HEK293 (cell line): ENCODE measurements at regions not wholly inside any gene's neighbourhood (a gene's known extent, or its start where the extent isn't known, plus 50 kb on each side); places are given as distances from the start of the nearest gene placed in this dataset.

Experiments used
- CTCF ChIA-PET: fragments of 350-600 bp; formaldehyde crosslinking; extraction: SDS; loops from one replicate; lab custom pipeline; 2021; ENCODE audit warnings: antibody characterized with exemption; lab: Yijun Ruan, JAX
- POLR2A ChIA-PET: fragments of 300-600 bp; formaldehyde crosslinking; extraction: SDS; loops from one replicate; lab custom pipeline; 2020; ENCODE audit warnings: antibody characterized with exemption, inconsistent platforms; lab: Yijun Ruan, JAX
- H3K27ac ChIP-seq: fragments of 200-500 bp; sonication (Bioruptor generic); 2 replicates; pipeline ENCODE4 v1.5.1; 2014; ENCODE audit warnings: low read depth, low read length, control low read depth, inconsistent platforms; ENCODE audit errors: extremely low read depth
- H3K36me3 ChIP-seq, 2 experiments: fragments of 200-500 bp in 1 of 2; sonication (Bioruptor generic) in 1 of 2; 1 replicate in 1 of 2; 2 replicates in 1 of 2; pipeline ENCODE4 v1.5.1; 2014 to 2017; ENCODE audit warnings: inconsistent platforms in 2 of 2, low read length in 2 of 2; ENCODE audit not compliant: control insufficient read depth in 2 of 2, insufficient read depth in 1 of 2
- H3K4me1 ChIP-seq: fragments of 200-500 bp; sonication (Bioruptor generic); 2 replicates; pipeline ENCODE4 v1.5.1; 2014; ENCODE audit warnings: mild to moderate bottlenecking, low read length, inconsistent platforms; ENCODE audit not compliant: control insufficient read depth, insufficient read depth
- H3K4me3 ChIP-seq: 2 replicates; pipeline ENCODE4 v1.5.1; 2011; ENCODE audit warnings: low read depth, mild to moderate bottlenecking, control low read depth, low read length, moderate library complexity
- H3K9me3 ChIP-seq: fragments of 200-500 bp; sonication (Bioruptor generic); 2 replicates; pipeline ENCODE4 v1.5.1; 2014; ENCODE audit warnings: low read depth, low read length, inconsistent platforms; ENCODE audit not compliant: control insufficient read depth, insufficient read depth
- EGR2 ChIP-seq: fragments of 450-650 bp; formaldehyde crosslinking; IDR thresholded peaks from 2 replicates; pipeline ENCODE4 v1.5.1; 2016; ENCODE audit warnings: low read depth, missing biosample characterization, missing genetic modification characterization
- FEZF1 ChIP-seq: fragments of 450-650 bp; formaldehyde crosslinking; IDR thresholded peaks from 2 replicates; pipeline ENCODE4 v1.5.1; 2016; ENCODE audit warnings: missing biosample characterization, missing genetic modification characterization
- OSR2 ChIP-seq: fragments of 450-650 bp; formaldehyde crosslinking; IDR thresholded peaks from 2 replicates; pipeline ENCODE4 v1.5.1; 2016; ENCODE audit warnings: missing biosample characterization, missing genetic modification characterization
- SETDB1 ChIP-seq: IDR thresholded peaks from one replicate; pipeline ENCODE4 v1.6.1; 2017; ENCODE audit warnings: mild to moderate bottlenecking, low read length, moderate library complexity, mixed read lengths; ENCODE audit not compliant: insufficient read length
- SP2 ChIP-seq: fragments of 450-650 bp; formaldehyde crosslinking; IDR thresholded peaks from 2 replicates; pipeline ENCODE4 v1.5.1; 2016; ENCODE audit warnings: missing biosample characterization, missing genetic modification characterization
- TRIM28 ChIP-seq: IDR thresholded peaks from 2 replicates; pipeline ENCODE4 v1.6.1; 2011; ENCODE audit warnings: low read length, control low read depth, borderline replicate concordance
- WT1 ChIP-seq: fragments of 450-650 bp; formaldehyde crosslinking; IDR thresholded peaks from 2 replicates; pipeline ENCODE4 v1.5.1; 2016; ENCODE audit warnings: missing biosample characterization, missing genetic modification characterization
- ZBTB17 ChIP-seq: fragments of 450-650 bp; formaldehyde crosslinking; IDR thresholded peaks from 2 replicates; pipeline ENCODE4 v1.5.1; 2016; ENCODE audit warnings: missing biosample characterization, missing genetic modification characterization
- ZFP41 ChIP-seq: fragments of 450-650 bp; formaldehyde crosslinking; IDR thresholded peaks from 2 replicates; pipeline ENCODE4 v1.5.1; 2016; ENCODE audit warnings: missing biosample characterization, missing genetic modification characterization, borderline replicate concordance
- ZFP69B ChIP-seq: fragments of 450-650 bp; formaldehyde crosslinking; IDR thresholded peaks from 2 replicates; pipeline ENCODE4 v1.5.1; 2016; ENCODE audit warnings: missing biosample characterization, missing genetic modification characterization
- ZNF155 ChIP-seq: fragments of 450-650 bp; formaldehyde crosslinking; IDR thresholded peaks from 2 replicates; pipeline ENCODE4 v1.5.1; 2016; ENCODE audit warnings: missing biosample characterization, missing genetic modification characterization
- ZNF214 ChIP-seq: fragments of 450-650 bp; formaldehyde crosslinking; IDR thresholded peaks from 2 replicates; pipeline ENCODE4 v1.5.1; 2017; ENCODE audit warnings: missing biosample characterization, mild to moderate bottlenecking, missing genetic modification characterization, borderline replicate concordance
- ZNF426 ChIP-seq: fragments of 450-650 bp; formaldehyde crosslinking; IDR thresholded peaks from 2 replicates; pipeline ENCODE4 v1.5.1; 2017; ENCODE audit warnings: missing biosample characterization, missing genetic modification characterization, mild to moderate bottlenecking, inconsistent platforms, moderate library complexity
- ZNF473 ChIP-seq: fragments of 450-650 bp; formaldehyde crosslinking; IDR thresholded peaks from 2 replicates; pipeline ENCODE4 v1.5.1; 2017; ENCODE audit warnings: missing biosample characterization, missing genetic modification characterization
- ZNF544 ChIP-seq: fragments of 450-650 bp; formaldehyde crosslinking; IDR thresholded peaks from 2 replicates; pipeline ENCODE4 v1.5.0; 2017; ENCODE audit warnings: missing biosample characterization, missing genetic modification characterization
- ZNF548 ChIP-seq: fragments of 450-650 bp; formaldehyde crosslinking; IDR thresholded peaks from 2 replicates; pipeline ENCODE4 v1.5.1; 2016; ENCODE audit warnings: missing biosample characterization, missing genetic modification characterization
- ZNF785 ChIP-seq: fragments of 450-650 bp; formaldehyde crosslinking; IDR thresholded peaks from 2 replicates; pipeline ENCODE4 v1.5.1; 2016; ENCODE audit warnings: missing biosample characterization, missing genetic modification characterization
- TF ChIP-seq, protein P1 (sequence below): fragments of 450-650 bp; formaldehyde crosslinking; IDR thresholded peaks from 2 replicates; pipeline ENCODE4 v1.5.1; 2016; ENCODE audit warnings: missing biosample characterization, missing genetic modification characterization
- TF ChIP-seq, protein P2 (sequence below): sonication (generic); formaldehyde crosslinking; IDR thresholded peaks from 2 replicates; pipeline ENCODE4 v1.8.1; 2022; ENCODE audit warnings: mild to moderate bottlenecking, moderate library complexity, missing genetic modification reagents

GRCh38 chr10:120989279-120989678 lies 138.1 kb downstream of the WDR11 start:
- TF ChIP-seq ZNF426 (no peak), TRIM28 (peak; percentile 63; the same call in 1 of the 2 replicates), SETDB1 (peak; percentile 76), ZFP41 (no peak)
- TF ChIP-seq, all 188 proteins: peak for 2
- Histone ChIP-seq H3K4me1 (no peaks in the 10 kb centered on the region), H3K4me3 (no peak overlapping the region), H3K36me3 (no peaks in the 10 kb centered on the region), H3K27ac (no peak overlapping the region), H3K9me3 (no peaks in the 10 kb centered on the region)
- CTCF ChIA-PET: interaction anchor here (1.1 kb wide), 1 partner anchor 13 kb away, joined by 3 read pairs; no protein-coding TSS in a partner anchor
- POLR2A ChIA-PET: no interaction called here

DNA sequence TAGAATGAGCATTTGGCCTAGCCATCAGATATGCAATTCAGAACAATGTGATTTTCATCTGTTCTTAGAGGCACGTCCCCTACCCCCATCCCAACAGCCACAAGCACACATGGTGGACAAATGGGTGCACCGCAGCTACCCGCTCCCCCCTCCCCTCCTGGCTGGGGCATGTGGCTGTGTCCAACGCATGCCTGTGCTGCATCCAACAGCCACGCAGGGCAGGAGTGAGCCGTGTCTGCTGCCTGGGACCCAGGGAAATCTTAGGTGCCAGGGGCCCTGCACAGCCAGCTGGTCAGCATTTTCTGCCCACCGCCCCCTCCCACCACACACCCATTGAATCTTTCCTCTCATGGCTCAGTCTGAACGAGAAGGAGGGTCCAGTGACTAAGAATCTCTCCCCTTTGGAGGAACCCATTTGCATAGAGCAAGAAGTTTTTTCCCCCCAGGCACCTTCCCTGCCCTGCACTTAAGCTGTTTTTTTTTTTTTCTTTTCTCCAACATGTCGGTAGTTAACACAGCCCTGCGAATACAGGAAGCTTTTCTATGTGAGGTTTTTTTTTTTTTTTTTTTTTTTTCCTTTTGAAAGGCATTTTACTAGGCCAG lies 138.9 kb downstream of the WDR11 start:
- Histone ChIP-seq H3K4me3 (no peak overlapping the region), H3K9me3 (no peaks in the 10 kb centered on the region), H3K27ac (no peak overlapping the region), H3K4me1 (no peaks in the 10 kb centered on the region), H3K36me3 (no peaks in the 10 kb centered on the region)
- POLR2A ChIA-PET: interaction anchor here (0.6 kb wide), 1 partner anchor 1966 kb away, joined by 3 read pairs; no protein-coding TSS in a partner anchor
- CTCF ChIA-PET: no interaction called here
- TF ChIP-seq, protein P1, sequence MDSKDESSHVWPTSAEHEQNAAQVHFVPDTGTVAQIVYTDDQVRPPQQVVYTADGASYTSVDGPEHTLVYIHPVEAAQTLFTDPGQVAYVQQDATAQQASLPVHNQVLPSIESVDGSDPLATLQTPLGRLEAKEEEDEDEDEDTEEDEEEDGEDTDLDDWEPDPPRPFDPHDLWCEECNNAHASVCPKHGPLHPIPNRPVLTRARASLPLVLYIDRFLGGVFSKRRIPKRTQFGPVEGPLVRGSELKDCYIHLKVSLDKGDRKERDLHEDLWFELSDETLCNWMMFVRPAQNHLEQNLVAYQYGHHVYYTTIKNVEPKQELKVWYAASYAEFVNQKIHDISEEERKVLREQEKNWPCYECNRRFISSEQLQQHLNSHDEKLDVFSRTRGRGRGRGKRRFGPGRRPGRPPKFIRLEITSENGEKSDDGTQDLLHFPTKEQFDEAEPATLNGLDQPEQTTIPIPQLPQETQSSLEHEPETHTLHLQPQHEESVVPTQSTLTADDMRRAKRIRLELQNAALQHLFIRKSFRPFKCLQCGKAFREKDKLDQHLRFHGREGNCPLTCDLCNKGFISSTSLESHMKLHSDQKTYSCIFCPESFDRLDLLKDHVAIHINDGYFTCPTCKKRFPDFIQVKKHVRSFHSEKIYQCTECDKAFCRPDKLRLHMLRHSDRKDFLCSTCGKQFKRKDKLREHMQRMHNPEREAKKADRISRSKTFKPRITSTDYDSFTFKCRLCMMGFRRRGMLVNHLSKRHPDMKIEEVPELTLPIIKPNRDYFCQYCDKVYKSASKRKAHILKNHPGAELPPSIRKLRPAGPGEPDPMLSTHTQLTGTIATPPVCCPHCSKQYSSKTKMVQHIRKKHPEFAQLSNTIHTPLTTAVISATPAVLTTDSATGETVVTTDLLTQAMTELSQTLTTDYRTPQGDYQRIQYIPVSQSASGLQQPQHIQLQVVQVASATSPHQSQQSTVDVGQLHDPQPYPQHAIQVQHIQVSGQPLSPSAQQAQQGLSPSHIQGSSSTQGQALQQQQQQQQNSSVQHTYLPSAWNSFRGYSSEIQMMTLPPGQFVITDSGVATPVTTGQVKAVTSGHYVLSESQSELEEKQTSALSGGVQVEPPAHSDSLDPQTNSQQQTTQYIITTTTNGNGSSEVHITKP (tag by site-specific recombination): no peak
- TF ChIP-seq TRIM28 (no peak), ZBTB17 (tag by site-specific recombination) (no peak), WT1 (no peak), ZNF155 (tag by site-specific recombination) (no peak), ZNF544 (tag by site-specific recombination) (no peak), FEZF1 (no peak), ZFP69B (tag by site-specific recombination) (no peak)

DNA sequence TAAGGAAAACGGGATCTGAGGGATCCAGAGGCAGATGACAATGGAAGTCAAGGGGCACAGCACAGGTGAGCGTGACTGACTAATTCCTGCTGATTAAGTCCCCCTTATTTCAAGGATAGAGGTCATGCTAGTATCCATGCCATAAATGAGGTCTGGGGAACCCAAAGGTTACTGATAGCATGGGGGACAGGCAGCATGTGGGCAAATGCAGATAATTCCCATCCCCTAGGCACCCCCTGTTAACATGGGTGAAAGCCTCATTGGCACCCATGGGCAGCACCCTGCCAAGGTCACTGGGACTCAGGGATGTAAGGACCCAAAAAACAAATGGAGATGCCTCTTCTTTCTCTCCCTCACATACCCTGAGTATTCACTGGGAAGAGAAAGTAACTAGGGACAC lies 139.7 kb downstream of the WDR11 start:
- no peaks in the 10 kb centered on the region for H3K9me3 ChIP-seq
- H3K27ac ChIP-seq: no peak overlapping the region
- H3K4me1 ChIP-seq: no peaks in the 10 kb centered on the region
- TF ChIP-seq ZNF785 (no peak), EGR2 (tag by site-specific recombination) (no peak), SP2 (tag by site-specific recombination) (no peak)
- TF ChIP-seq, all 188 proteins: peak for 0
- ChIA-PET CTCF (no interaction called here), POLR2A (no interaction called here)
- no peak overlapping the region for H3K4me3 ChIP-seq
- H3K36me3 ChIP-seq: no peaks in the 10 kb centered on the region

DNA sequence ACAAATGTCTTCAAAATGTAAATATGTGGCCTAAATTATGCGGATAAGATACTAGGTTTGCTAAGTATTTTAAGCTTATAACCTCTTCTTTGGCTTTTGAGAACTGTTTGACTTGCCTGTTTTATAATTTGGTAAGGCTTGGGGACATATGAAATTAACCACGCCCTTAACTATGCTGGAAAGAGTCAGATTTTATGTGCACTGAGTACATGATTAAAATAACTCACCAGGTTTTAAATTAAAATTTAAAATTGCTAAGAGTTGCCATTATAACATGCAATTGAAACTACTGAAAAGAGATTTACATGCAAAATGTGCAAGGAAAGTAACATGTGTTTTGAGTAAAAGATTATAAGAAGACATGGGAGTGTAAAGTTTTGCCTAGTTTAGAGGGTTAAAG lies 141.9 kb downstream of the WDR11 start:
- Histone ChIP-seq H3K4me3 (no peak overlapping the region), H3K9me3 (no peaks in the 10 kb centered on the region), H3K27ac (no peak overlapping the region), H3K36me3 (no peaks in the 10 kb centered on the region), H3K4me1 (peaks cover 2% of the 10 kb centered on the region; the same call in 1 of the 2 replicates)
- ChIA-PET CTCF (interaction anchor here (1.4 kb wide), 1 partner anchor 44 kb away, joined by 3 read pairs; no protein-coding TSS in a partner anchor), POLR2A (no interaction called here)
- TF ChIP-seq ZNF548 (tag by site-specific recombination) (no peak), ZNF214 (no peak), ZNF473 (no peak), OSR2 (tag by site-specific recombination) (no peak)
- TF ChIP-seq, protein P2, sequence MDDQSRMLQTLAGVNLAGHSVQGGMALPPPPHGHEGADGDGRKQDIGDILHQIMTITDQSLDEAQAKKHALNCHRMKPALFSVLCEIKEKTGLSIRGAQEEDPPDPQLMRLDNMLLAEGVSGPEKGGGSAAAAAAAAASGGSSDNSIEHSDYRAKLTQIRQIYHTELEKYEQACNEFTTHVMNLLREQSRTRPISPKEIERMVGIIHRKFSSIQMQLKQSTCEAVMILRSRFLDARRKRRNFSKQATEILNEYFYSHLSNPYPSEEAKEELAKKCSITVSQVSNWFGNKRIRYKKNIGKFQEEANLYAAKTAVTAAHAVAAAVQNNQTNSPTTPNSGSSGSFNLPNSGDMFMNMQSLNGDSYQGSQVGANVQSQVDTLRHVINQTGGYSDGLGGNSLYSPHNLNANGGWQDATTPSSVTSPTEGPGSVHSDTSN (CRISPR knock-in tag): no peak
